ENCODE measurements at regions not wholly inside any gene's neighbourhood (a gene's known extent, or its start where the extent isn't known, plus 50 kb on each side); places are given as distances from the start of the nearest gene placed in this dataset.

GRCh38 chr12:88726806-88727720 lies 146.8 kb upstream of the KITLG start:
- intact Hi-C loops (cut with DNase I), result no loop called here
- WGBS, 2 donors, result 88 to 92% methylated on average over 3 of the region's 3 CpGs
- H3K4me1 ChIP-seq, result peaks cover 8% of the 10 kb centered on the region
- no peak overlapping the region for H3K4me3 ChIP-seq
- no peaks in the 10 kb centered on the region for H3K36me3 ChIP-seq (replicated peaks in 1 of 2; ENCODE audit: insufficient read depth in 1 of 2, low read depth in 2 of 2)
- no peak overlapping the region for H3K27ac ChIP-seq
- DNase-seq (no peak), ATAC-seq (no peak)
- no peak for TF ChIP-seq POLR2A (IDR thresholded peaks at IDR 0.05)
- TF ChIP-seq, protein P1, sequence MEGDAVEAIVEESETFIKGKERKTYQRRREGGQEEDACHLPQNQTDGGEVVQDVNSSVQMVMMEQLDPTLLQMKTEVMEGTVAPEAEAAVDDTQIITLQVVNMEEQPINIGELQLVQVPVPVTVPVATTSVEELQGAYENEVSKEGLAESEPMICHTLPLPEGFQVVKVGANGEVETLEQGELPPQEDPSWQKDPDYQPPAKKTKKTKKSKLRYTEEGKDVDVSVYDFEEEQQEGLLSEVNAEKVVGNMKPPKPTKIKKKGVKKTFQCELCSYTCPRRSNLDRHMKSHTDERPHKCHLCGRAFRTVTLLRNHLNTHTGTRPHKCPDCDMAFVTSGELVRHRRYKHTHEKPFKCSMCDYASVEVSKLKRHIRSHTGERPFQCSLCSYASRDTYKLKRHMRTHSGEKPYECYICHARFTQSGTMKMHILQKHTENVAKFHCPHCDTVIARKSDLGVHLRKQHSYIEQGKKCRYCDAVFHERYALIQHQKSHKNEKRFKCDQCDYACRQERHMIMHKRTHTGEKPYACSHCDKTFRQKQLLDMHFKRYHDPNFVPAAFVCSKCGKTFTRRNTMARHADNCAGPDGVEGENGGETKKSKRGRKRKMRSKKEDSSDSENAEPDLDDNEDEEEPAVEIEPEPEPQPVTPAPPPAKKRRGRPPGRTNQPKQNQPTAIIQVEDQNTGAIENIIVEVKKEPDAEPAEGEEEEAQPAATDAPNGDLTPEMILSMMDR (IDR thresholded peaks at IDR 0.05), result no peak
- no peaks in the 10 kb centered on the region for H3K9me3 ChIP-seq
- H3K27me3 ChIP-seq, result no peaks in the 10 kb centered on the region

DNA sequence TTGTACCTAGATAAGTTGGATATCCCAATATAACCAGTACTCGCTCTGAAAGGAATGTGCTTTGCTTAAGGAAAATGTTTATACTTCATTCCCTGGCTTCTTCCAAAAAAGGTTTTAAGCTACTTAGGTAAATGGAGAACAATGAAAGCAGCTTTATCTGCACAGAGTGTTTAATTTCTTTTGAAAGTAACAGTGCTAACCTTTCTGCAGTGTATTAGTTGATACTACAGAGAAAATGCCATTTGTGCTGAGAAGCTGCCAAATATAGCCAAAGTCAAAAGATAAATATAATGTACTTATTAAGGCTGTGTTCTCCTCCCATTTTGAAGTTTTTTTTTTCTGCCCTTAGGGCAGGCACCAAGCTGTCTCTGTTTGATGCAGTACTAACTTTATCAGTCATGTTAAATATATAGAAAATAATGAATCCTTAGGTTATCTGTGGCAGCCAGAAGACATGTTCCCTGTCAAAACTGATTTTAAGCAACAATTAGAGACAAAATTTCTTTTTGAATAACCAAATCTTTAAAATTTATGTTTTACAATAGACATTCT lies 145.4 kb upstream of the KITLG start:
- H3K36me3 ChIP-seq (replicated peaks in 1 of 2; ENCODE audit: insufficient read depth in 1 of 2, low read depth in 2 of 2), result no peaks in the 10 kb centered on the region

DNA sequence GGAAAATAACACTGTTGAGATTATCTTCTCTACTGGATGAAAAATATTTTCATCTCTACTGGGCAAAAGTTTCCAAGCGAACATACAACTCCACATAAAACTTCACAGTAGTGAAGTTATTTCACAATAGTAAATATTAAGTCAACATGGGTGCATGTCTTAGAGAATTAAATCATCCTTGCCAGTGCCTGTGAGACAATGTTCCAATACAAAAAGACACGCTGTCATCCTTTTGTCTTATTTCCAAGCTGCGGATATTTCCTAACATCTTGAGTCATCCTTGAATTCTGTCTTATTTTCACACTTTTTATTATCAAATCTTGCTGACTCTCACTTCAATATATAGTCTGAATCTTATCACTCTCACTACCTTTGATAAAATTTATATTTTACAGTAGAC lies 142.9 kb upstream of the KITLG start:
- Histone ChIP-seq H3K4me3 (no peak overlapping the region), H3K36me3 (replicated peaks in 1 of 2; ENCODE audit: insufficient read depth in 1 of 2, low read depth in 2 of 2) (no peaks in the 10 kb centered on the region), H3K4me1 (peaks cover 8% of the 10 kb centered on the region), H3K27ac (no peak overlapping the region), H3K27me3 (no peaks in the 10 kb centered on the region), H3K9me3 (no peaks in the 10 kb centered on the region)
- ATAC-seq (no peak), DNase-seq (no peak)
- TF ChIP-seq, protein P1 (IDR thresholded peaks at IDR 0.05), result no peak
- no peak for TF ChIP-seq POLR2A (IDR thresholded peaks at IDR 0.05)
- intact Hi-C loops (cut with DNase I), result no loop called here
- 89 to 96% methylated on average over 3 of the region's 3 CpGs for WGBS, 2 donors

More for the DNA sequence above, 145.4 kb upstream of the KITLG start:
- WGBS, 2 donors, result 49 to 51% methylated on average over 1 of the region's 1 CpG
- Histone ChIP-seq H3K4me1 (peaks cover 8% of the 10 kb centered on the region), H3K9me3 (no peaks in the 10 kb centered on the region), H3K27ac (no peak overlapping the region), H3K4me3 (no peak overlapping the region), H3K27me3 (no peaks in the 10 kb centered on the region)
- TF ChIP-seq, protein P1 (IDR thresholded peaks at IDR 0.05), result no peak
- no peak for TF ChIP-seq POLR2A (IDR thresholded peaks at IDR 0.05)
- no peak for ATAC-seq
- intact Hi-C loops (cut with DNase I), result no loop called here
- no peak for DNase-seq

DNA sequence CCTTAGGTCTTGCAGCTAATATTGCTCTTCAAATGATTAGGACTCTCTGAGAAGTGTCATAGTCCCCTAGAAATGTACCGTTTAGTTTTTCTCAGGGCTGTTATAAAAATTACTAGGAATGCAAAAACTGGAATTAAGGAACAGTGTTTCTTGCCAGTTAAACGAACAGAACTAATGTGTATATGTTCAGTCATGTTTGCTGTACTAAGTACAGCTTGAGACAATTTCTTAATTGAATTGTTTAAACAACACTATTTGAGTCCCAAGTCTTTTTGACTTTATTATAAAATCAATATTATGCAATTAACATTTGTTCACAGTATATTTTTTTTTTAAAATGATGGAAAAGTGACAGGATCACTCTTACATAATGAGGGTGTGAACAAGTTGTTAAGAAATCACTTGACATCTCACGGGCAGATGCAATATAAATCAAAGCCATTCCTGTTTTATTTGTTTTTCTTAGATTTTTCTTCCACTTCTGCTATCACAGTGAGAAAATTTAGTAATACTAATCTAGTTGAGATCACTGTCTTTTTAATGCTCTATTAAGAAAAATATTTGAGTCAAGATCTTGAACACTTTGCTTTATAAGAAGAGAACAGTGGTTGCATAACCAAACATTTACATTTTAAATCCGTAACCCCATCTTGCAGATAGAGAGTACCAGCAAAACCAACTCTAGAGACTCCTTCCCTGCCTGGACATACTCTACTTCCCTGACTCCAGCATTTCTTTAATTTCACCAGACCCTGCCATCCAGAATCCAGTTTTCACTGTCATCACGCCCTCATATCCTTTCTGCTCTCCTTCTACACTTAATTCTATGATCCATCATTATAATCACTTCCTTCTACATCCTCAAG lies 140.7 kb upstream of the KITLG start:
- DNase-seq (no peak), ATAC-seq (no peak)
- Histone ChIP-seq H3K27me3 (no peaks in the 10 kb centered on the region), H3K27ac (no peak overlapping the region), H3K4me3 (no peak overlapping the region), H3K4me1 (peaks cover 22% of the 10 kb centered on the region), H3K9me3 (no peaks in the 10 kb centered on the region), H3K36me3 (replicated peaks in 1 of 2; ENCODE audit: insufficient read depth in 1 of 2, low read depth in 2 of 2) (no peaks in the 10 kb centered on the region)
- intact Hi-C loops (cut with DNase I), result no loop called here
- 63 to 65% methylated on average over 5 of the region's 5 CpGs for WGBS, 2 donors
- TF ChIP-seq POLR2A (IDR thresholded peaks at IDR 0.05), result no peak
- TF ChIP-seq, protein P1 (IDR thresholded peaks at IDR 0.05), result no peak
